GM19452 (cell line): ENCODE measurements at regions not wholly inside any gene's neighbourhood (a gene's known extent, or its start where the extent isn't known, plus 50 kb on each side); places are given as distances from the start of the nearest gene placed in this dataset.

Experiments
- ATAC-seq: cut with Tn5 transposase; IDR thresholded peaks from one replicate; pipeline ENCODE4 v1.9.1; 2021; ENCODE audit not compliant: unreplicated experiment

- ATAC-seq = no peak
Observed at GRCh38 chr16:86037999-86038925, 139.3 kb downstream of the IRF8 start.

- ATAC-seq = no peak
Observed at GRCh38 chr16:86038926-86039310, 140.0 kb downstream of the IRF8 start.

GRCh38 chr16:86039606-86040005 is 140.6 kb downstream of the IRF8 start:
- ATAC-seq = no peak

GRCh38 chr16:86040496-86040895 is 141.5 kb downstream of the IRF8 start:
- no peak for ATAC-seq

- no peak for ATAC-seq
Observed at GRCh38 chr16:86041215-86041614, 142.3 kb downstream of the IRF8 start.

GRCh38 chr16:86041807-86042206 is 142.8 kb downstream of the IRF8 start:
- ATAC-seq = no peak

- no peak for ATAC-seq
Observed at GRCh38 chr16:86042393-86042792, 143.4 kb downstream of the IRF8 start.

GRCh38 chr16:86042996-86043725 is 144.2 kb downstream of the IRF8 start:
- no peak for ATAC-seq

GRCh38 chr16:86044241-86044671 is 145.3 kb downstream of the IRF8 start:
- ATAC-seq = no peak

- no peak for ATAC-seq
Observed at GRCh38 chr16:86044881-86045590, 146.1 kb downstream of the IRF8 start.

GRCh38 chr16:86045591-86045971 is 146.6 kb downstream of the IRF8 start:
- no peak for ATAC-seq

GRCh38 chr16:86046026-86046425 is 147.1 kb downstream of the IRF8 start:
- ATAC-seq = no peak

GRCh38 chr16:86046667-86047270 is 147.8 kb downstream of the IRF8 start:
- no peak for ATAC-seq

- no peak for ATAC-seq
Observed at GRCh38 chr16:86048221-86048620, 149.3 kb downstream of the IRF8 start.

- ATAC-seq = no peak
Observed at GRCh38 chr16:86048882-86049585, 150.1 kb downstream of the IRF8 start.

- ATAC-seq = no peak
Observed at GRCh38 chr16:86049641-86050040, 150.7 kb downstream of the IRF8 start.

- no peak for ATAC-seq
Observed at GRCh38 chr16:86050111-86050510, 151.1 kb downstream of the IRF8 start.

GRCh38 chr16:86050591-86051367 is 151.8 kb downstream of the IRF8 start:
- no peak for ATAC-seq

GRCh38 chr16:86051368-86052114 is 152.6 kb downstream of the IRF8 start:
- ATAC-seq = no peak
